Nephron (organoid): ENCODE measurements at regions not wholly inside any gene's neighbourhood (a gene's known extent, or its start where the extent isn't known, plus 50 kb on each side); places are given as distances from the start of the nearest gene placed in this dataset.

Source experiments
- H3K27ac Mint-ChIP-seq, 3 experiments: 2 replicates each; pipeline ENCODE4 v1.8.0; 2020; ENCODE audit warnings: mixed read lengths in 3 of 3, mild to moderate bottlenecking in 2 of 3, moderate library complexity in 1 of 3
- H3K27me3 Mint-ChIP-seq: 2 replicates; pipeline ENCODE4 v1.8.0; 2021; ENCODE audit warnings: low read depth, mild to moderate bottlenecking, moderate library complexity, mixed read lengths
- H3K36me3 Mint-ChIP-seq: 2 replicates; pipeline ENCODE4 v1.8.0; 2020; ENCODE audit warnings: low read depth, mixed read lengths
- H3K4me1 Mint-ChIP-seq: 2 replicates; pipeline ENCODE4 v1.8.0; 2020; ENCODE audit warnings: mixed read lengths
- H3K4me3 Mint-ChIP-seq, 3 experiments: 2 replicates each; pipeline ENCODE4 v1.8.0; 2020; ENCODE audit warnings: mild to moderate bottlenecking in 3 of 3, mixed read lengths in 3 of 3, moderate library complexity in 2 of 3
- H3K9me3 Mint-ChIP-seq: 2 replicates; pipeline ENCODE4 v1.8.0; 2020; ENCODE audit warnings: mixed read lengths
- TF ChIP-seq, protein P1 (sequence below), 3 experiments: fragments of 200-600 bp; sonication (generic); IDR thresholded peaks; one replicate each; pipeline ENCODE4 v1.5.0; 2021; ENCODE audit warnings: antibody characterized with exemption in 3 of 3; ENCODE audit not compliant: unreplicated experiment in 3 of 3

- Mint-ChIP-seq H3K9me3 (peaks cover 18% of the 10 kb centered on the region), H3K27me3 (peaks cover 8% of the 10 kb centered on the region), H3K36me3 (no peaks in the 10 kb centered on the region), H3K27ac (no peak overlapping the region), H3K4me1 (no peaks in the 10 kb centered on the region), H3K4me3 (no peak overlapping the region)
- TF ChIP-seq, protein P1, sequence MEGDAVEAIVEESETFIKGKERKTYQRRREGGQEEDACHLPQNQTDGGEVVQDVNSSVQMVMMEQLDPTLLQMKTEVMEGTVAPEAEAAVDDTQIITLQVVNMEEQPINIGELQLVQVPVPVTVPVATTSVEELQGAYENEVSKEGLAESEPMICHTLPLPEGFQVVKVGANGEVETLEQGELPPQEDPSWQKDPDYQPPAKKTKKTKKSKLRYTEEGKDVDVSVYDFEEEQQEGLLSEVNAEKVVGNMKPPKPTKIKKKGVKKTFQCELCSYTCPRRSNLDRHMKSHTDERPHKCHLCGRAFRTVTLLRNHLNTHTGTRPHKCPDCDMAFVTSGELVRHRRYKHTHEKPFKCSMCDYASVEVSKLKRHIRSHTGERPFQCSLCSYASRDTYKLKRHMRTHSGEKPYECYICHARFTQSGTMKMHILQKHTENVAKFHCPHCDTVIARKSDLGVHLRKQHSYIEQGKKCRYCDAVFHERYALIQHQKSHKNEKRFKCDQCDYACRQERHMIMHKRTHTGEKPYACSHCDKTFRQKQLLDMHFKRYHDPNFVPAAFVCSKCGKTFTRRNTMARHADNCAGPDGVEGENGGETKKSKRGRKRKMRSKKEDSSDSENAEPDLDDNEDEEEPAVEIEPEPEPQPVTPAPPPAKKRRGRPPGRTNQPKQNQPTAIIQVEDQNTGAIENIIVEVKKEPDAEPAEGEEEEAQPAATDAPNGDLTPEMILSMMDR (IDR thresholded peaks at IDR 0.05; ENCODE audit: unreplicated experiment in 3 of 3), result no peak
Measured at GRCh38 chr11:80241766-80242165, 800.9 kb upstream of the TENM4 start.

GRCh38 chr11:80240245-80240644, 799.4 kb upstream of the TENM4 start:
- Mint-ChIP-seq H3K27ac (no peak overlapping the region), H3K9me3 (peaks cover 16% of the 10 kb centered on the region), H3K4me3 (no peak overlapping the region), H3K27me3 (peaks cover 4% of the 10 kb centered on the region), H3K36me3 (no peaks in the 10 kb centered on the region), H3K4me1 (no peaks in the 10 kb centered on the region)
- TF ChIP-seq, protein P1 (IDR thresholded peaks at IDR 0.05; ENCODE audit: unreplicated experiment in 3 of 3), result no peak

DNA sequence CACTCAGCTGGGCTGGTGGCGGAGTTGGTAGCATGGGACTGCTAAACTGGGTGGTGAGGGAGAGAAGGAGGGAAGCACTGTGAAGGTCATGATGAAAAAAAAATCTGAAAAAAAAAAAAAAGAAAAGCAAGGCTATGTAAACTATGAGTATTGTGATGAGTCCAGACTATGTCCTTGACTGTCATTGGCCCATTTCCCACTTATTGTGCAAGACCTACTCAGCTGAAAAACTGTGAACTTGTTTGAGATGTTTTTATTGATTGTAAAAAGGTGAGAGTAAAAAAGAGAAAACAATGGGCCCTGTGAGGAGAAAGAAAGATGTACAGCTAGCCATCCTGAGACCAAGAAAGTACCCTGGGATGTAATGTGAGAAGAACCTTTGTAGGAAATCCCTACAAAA, 798.4 kb upstream of the TENM4 start:
- no peak overlapping the region for H3K4me3 Mint-ChIP-seq
- no peaks in the 10 kb centered on the region for H3K36me3 Mint-ChIP-seq
- TF ChIP-seq, protein P1 (IDR thresholded peaks at IDR 0.05; ENCODE audit: unreplicated experiment in 3 of 3), result no peak
- H3K9me3 Mint-ChIP-seq, result peaks cover 23% of the 10 kb centered on the region
- no peak overlapping the region for H3K27ac Mint-ChIP-seq
- peaks cover 4% of the 10 kb centered on the region for H3K27me3 Mint-ChIP-seq
- no peaks in the 10 kb centered on the region for H3K4me1 Mint-ChIP-seq

- Mint-ChIP-seq H3K27ac (no peak overlapping the region), H3K36me3 (peaks cover 4% of the 10 kb centered on the region), H3K4me1 (peaks cover 7% of the 10 kb centered on the region), H3K27me3 (no peaks in the 10 kb centered on the region), H3K4me3 (no peak overlapping the region), H3K9me3 (peaks cover 31% of the 10 kb centered on the region)
- TF ChIP-seq, protein P1 (IDR thresholded peaks at IDR 0.05; ENCODE audit: unreplicated experiment in 3 of 3), result no peak
Measured at GRCh38 chr11:80227915-80228314, 787.1 kb upstream of the TENM4 start.

DNA sequence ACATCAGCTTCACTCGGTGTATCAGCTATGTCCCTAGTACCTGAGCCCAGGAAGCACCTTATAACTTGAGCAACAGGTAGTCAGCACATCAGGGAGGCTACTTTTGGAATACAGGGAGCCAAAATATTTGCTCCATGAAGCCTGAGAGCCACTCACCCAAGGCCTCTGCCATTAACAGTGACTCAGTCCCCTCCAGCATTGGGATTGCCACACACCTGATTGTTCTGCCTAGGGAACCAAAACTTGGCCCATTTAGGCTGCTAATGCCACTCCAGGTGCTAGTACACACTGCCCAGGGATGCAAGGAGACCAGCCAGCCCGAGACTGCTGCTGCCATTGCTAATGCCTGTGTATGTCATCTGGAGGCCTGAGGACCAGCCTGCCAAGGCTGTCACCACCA, 773.6 kb upstream of the TENM4 start:
- TF ChIP-seq, protein P1 (IDR thresholded peaks at IDR 0.05; ENCODE audit: unreplicated experiment in 3 of 3), result no peak
- H3K36me3 Mint-ChIP-seq, result no peaks in the 10 kb centered on the region

GRCh38 chr11:80211673-80212072, 770.8 kb upstream of the TENM4 start:
- Mint-ChIP-seq H3K9me3 (peaks cover 11% of the 10 kb centered on the region), H3K4me1 (no peaks in the 10 kb centered on the region), H3K4me3 (no peak overlapping the region), H3K27ac (no peak overlapping the region), H3K27me3 (peaks cover 4% of the 10 kb centered on the region), H3K36me3 (no peaks in the 10 kb centered on the region)
- TF ChIP-seq, protein P1 (IDR thresholded peaks at IDR 0.05; ENCODE audit: unreplicated experiment in 3 of 3), result no peak

More for the DNA sequence above, 773.6 kb upstream of the TENM4 start:
- Mint-ChIP-seq H3K4me3 (no peak overlapping the region), H3K27me3 (peaks cover 4% of the 10 kb centered on the region), H3K4me1 (no peaks in the 10 kb centered on the region), H3K27ac (no peak overlapping the region), H3K9me3 (peaks cover 12% of the 10 kb centered on the region)
